Thyroid gland (tissue), 4 donors: ENCODE measurements at regions not wholly inside any gene's neighbourhood (a gene's known extent, or its start where the extent isn't known, plus 50 kb on each side); places are given as distances from the start of the nearest gene placed in this dataset.

Experiments
- POLR2A ChIP-seq, 2 donors: fragments of 450-650 bp; IDR thresholded peaks; one replicate each; pipeline ENCODE4 v1.6.1; 2017; ENCODE audit warnings: antibody characterized with exemption in 2 of 2, mild to moderate bottlenecking in 2 of 2, moderate library complexity in 1 of 2
- TF ChIP-seq, protein P1 (sequence below), 6 experiments: fragments of 200-600 bp in 3 of 6; fragments of 450-650 bp in 3 of 6; sonication (generic) in 3 of 6; IDR thresholded peaks; one replicate each; pipeline ENCODE4 v1.5.1; 2016 to 2019; ENCODE audit warnings: antibody characterized with exemption in 6 of 6, mild to moderate bottlenecking in 2 of 6, inconsistent platforms in 1 of 6, moderate library complexity in 1 of 6

DNA sequence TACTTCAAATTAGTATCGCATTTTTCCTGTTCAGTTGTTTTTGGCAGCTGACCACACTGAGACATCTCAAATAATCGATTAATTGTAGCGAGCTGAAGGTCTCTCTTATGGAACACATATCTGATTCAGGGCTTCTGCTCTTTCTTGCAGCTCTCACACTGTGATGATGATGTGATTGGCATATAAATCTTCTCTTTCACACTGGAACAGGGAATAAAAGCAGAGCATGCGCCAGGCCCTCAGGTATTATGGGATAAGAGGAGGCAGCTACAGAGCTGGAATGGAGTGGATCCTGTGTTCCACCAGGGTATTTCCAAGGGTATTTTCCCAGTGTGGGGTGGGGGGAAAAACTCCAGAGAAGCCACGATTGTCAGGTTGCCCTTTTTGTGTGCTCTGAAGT is 265.4 kb upstream of the CASK start:
- TF ChIP-seq, protein P1, sequence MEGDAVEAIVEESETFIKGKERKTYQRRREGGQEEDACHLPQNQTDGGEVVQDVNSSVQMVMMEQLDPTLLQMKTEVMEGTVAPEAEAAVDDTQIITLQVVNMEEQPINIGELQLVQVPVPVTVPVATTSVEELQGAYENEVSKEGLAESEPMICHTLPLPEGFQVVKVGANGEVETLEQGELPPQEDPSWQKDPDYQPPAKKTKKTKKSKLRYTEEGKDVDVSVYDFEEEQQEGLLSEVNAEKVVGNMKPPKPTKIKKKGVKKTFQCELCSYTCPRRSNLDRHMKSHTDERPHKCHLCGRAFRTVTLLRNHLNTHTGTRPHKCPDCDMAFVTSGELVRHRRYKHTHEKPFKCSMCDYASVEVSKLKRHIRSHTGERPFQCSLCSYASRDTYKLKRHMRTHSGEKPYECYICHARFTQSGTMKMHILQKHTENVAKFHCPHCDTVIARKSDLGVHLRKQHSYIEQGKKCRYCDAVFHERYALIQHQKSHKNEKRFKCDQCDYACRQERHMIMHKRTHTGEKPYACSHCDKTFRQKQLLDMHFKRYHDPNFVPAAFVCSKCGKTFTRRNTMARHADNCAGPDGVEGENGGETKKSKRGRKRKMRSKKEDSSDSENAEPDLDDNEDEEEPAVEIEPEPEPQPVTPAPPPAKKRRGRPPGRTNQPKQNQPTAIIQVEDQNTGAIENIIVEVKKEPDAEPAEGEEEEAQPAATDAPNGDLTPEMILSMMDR (IDR thresholded peaks at IDR 0.05): no peak
- TF ChIP-seq POLR2A (IDR thresholded peaks at IDR 0.05): no peak
